Stimulated activated CD4-positive, alpha-beta T cell treated with anti-CD3 and anti-CD28 coated beads, Interleukin-1b, Interleukin-23, amount 100 ng/mL, for 48 hours (primary cell): ENCODE measurements at regions not wholly inside any gene's neighbourhood (a gene's known extent, or its start where the extent isn't known, plus 50 kb on each side); places are given as distances from the start of the nearest gene placed in this dataset.

Experiments
- DNase-seq: peaks from one replicate; pipeline ENCODE4 v3.0.0-alpha.2; 2020

DNA sequence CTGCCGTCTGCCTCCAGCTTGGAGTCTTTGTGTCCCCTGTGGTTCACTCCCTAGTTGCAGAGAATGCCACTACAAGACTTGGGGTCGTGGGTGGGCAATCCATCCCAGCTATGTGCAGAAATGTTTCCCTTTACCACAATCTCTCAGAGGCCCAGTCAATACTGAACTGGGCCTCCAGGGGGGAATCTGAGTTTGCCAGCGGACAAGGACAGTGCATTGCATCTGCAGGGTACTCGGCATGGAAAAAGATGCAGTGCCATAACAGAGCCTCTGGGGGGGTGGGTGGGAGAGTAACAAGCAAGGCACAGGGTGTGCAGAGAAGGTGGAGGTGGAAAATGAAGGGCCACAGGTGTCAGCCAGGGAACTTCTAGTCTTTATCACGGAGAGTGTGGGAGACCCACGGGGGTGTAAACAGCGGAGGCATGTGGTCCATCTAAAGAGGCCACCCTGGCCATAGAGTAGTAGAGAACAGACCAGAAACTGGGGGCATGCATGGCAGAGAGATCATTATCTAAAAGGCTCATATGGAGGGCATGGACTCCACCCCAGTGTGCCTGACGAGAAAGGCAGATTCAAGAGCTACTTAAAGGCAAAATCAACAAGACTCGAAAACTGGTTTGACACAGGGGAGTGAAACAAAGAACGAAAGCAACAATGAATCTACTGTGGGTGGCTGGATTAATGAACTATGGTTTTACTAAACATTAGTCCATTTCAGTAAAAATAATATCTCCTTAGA lies 182.4 kb downstream of the ANXA2 start:
- DNase-seq: no peak

DNA sequence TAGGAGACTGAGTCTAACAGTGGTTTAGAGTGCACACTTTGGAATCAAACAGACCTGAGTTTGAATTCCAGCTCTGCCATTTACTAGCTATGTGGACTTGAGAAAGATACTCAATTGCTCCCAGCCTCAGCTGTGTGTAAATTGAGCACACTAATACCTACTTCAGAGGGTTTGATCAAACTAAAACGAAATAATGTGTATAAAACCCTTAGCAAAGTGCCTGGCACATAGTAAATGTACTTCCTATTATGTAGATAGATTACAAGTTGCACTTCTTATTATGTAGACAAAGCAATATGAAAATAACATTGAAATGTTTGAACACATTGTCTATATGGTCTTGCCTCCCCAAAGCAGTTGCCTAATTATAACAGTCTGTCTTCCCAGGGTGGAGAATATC lies 180.6 kb downstream of the ANXA2 start:
- no peak for DNase-seq

DNA sequence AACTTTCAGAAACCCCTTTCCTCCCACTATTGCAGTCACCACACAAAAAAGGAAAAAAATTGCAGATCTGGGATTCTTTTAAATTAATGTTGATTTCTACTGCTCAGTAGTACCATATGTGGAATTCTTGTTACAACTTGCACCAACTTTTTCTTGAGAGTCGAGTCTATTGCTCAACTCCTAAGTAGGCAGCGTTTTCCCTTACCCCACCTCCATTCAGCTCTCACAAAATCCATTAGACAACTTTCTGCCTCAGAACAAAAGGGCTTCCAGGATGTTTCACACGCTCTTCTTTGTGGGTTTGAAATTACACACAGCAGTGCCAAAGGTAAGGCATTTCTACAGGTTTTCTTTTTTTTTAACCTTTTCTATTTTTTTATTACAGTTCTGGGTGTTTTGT lies 179.5 kb downstream of the ANXA2 start:
- no peak for DNase-seq

DNA sequence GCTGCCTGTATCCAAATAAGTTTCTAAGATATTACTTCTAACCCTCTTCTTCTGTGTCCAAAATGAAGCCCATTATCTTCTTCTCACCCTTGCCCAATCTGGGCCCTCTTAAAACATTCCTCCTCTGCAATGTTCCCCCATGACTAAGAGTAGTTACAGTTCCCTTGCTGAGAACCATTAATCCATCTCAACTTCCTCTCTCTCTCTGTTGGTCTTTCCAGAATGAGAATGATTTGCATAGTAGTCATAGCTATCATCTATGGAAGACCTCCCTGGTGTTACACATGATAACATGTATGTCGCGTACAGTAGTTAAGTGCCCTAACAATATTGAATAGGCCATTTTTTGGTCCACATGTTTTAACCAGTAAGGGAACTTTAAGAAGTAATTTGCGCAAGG lies 177.9 kb downstream of the ANXA2 start:
- DNase-seq: no peak

DNA sequence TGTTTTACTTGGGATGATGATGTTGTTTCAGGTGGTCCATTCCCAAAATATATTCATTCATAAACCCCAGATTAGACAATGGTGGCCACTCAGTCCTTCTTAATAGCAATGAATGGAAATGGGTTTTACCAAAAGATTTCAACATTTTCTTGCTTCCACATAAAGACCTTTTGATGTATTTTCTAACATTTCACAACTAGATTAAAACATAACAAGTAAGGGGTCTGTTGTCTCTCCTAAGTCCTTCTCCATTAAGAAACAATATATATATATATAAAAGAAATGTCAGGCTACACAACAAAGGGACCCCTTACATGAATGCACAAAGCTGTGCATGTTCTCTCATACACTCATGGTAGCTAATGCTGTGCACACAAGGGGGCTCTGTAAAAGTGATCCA lies 176.4 kb downstream of the ANXA2 start:
- no peak for DNase-seq

DNA sequence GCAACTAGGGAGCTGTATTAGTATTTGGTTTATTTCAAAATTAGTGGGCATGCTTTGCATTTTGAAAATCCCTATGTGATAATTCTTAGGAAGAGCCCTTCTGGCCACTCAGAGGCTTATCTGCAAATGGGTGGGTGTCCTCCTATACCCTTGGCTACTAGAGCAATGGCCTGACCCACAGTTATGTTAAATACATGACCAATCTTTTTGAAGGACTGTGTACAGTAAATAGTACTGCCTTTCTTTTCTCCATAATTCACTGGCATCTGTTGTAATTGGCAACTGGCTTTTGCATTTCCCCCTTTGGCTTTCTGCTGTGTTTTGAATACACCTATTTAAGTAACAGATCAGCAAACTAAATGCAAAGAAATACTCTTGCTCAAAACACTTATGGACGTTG lies 175.4 kb downstream of the ANXA2 start:
- no peak for DNase-seq

DNA sequence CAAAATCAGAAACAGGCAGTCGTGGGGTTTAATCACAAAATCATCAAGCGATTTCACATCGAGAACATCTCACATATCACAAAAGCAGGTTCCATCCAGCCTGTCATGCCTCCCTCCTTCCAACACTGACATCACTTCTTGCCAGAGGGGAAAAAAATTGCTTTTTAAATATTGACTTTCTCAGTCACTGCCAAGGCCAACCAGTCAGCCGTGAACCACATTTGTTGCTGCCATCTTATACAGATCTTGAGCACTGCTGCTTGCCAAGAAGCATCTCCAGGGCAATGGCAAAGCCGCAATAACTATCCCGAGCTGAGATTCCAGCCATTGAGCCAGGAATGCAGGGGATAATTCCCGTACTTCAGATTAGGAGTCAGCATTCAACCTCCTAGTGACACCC lies 174.6 kb downstream of the ANXA2 start:
- DNase-seq: no peak

DNA sequence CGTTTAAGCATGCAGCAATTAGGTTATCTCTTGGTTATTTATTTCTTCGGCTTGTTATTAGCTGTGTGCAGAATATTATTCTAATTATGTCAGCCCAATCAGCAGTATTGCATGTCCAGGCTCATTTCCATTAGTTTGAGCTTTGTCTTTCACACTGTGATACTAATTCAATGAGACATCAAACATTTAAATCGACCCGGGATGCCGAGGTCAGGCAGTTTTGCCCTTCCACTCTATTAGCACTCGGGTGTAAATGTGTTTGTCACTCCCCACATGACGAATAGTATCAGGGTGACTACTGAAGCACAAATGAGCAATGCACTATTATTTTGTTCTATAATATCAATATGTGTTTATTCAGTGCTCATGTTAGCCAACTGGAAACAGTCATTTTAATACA lies 170.9 kb downstream of the ANXA2 start:
- no peak for DNase-seq

DNA sequence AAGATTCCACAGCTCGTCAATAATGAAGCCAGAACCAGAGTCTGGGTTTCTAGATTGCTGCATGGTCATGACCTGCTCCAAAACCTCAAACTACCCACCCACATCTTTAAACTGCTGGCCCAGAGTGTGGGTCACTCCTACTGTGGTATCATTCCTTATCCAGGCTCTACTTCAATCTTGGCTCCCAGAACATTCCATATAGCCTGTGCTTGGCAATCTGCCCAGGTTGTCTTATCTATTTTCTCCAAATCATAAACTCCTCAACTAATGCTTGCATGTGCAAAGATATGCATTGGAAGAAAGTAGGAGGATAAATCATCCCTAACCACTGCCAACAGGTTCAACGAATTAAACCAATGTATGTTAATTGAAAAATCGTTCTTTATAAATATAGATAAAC lies 169.7 kb downstream of the ANXA2 start:
- DNase-seq: no peak

DNA sequence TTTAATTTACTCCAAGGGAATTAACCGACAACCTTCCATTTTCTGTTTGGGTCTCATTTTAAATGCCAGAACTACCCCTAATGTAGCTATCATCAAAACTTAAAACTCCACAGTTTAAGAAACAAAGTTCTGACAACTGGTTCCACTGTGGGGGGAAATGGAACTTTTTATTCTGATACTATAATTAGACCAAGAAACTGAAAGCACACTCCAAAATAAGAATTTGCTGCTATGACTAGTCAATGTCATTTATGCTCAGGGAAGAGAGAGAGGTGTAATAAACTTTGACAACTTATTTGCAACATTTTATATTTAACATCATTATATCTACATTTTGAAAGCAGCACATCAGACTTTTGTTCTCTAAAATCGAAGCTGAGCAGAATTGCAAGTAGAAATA lies 169.2 kb downstream of the ANXA2 start:
- no peak for DNase-seq

DNA sequence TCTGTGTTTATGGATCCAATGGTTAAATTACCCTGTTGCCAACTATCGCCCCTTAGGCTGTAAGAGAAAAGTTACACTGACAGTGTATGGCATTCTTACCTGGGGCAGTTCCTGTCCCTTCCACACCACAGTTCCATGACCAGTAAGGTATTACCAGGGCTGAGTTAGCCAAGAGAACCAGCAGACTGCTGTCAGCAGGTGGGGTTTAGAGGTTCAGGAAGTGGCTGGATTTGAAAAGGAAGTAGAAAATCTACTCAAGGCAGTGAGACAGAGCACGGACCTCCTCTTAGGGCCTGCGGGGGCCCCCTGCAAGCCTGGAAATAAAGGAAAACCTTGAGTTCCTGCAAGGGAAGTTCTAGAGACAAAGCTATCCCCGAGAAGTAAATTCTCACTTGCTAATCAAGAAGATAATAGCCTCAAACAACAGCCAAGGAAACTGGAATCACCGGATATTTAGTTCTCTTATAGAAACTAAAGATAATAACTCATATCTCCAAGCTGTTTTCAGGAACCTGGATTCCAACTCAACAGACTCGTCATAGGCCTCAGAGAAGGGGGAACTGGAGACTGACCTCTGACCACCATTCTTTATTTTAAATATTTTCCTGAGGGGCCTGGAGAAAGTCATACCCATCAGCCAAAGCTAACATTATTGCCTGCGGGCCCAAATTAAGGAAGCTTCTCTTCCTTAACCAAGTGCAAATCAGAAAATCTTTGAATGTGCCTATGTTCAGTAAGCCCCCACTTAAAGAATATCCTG lies 161.7 kb downstream of the ANXA2 start:
- DNase-seq: no peak

DNA sequence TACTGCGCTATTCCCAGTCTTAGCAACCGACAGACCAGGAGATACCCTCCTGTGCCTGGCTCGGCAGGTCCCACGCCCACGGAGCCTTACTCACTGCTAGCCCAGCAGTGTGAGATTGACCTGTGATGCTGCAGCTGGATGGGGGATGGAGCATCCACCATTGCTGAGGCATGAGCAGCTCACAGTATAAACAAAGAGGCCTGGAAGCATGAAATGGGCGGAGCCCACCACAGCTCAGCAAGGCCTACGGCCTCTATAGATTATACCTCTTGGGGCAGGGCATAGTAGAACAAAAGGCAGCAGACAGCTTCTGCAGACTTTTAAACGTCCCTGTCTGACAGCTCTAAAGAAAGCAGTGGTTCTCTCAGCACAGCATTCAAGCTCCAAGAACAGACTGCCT lies 160.3 kb downstream of the ANXA2 start:
- DNase-seq: no peak

DNA sequence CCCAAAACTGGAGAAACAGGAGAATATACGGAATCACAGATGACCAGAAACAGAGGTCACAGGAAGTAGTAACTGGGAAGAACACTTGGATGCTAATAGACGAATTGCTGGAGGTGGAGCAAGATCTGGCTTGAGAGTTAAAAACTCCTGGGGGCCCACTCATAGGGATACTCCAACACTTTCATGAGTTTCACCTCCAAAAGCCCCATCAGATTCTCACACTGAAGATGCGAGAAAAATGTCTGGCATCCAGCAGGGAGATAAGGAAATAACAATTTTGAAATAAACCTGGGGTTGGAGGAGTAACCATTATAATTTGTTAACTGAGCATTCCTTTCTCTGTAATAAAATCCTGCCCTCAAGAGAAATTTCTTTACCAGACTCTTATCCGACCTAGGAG lies 154.0 kb downstream of the ANXA2 start:
- DNase-seq: no peak

DNA sequence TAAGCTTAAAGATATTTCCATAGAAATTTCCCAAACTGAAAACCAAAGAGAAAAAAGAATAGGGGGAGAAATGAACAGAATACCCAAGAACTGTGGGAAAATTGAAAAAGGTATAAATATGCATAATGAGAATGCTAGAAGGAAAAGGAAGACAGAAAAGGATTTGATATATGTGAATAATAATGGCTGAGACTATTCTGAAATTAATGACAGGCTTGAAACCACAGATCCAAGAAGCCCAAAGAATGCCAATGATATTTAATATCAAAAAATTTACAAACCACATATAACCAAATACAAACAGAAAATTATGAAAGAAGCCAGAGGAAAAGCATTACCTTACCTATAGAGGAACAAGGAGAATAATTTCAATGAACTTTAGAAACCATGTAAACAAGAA lies 153.0 kb downstream of the ANXA2 start:
- DNase-seq: no peak

DNA sequence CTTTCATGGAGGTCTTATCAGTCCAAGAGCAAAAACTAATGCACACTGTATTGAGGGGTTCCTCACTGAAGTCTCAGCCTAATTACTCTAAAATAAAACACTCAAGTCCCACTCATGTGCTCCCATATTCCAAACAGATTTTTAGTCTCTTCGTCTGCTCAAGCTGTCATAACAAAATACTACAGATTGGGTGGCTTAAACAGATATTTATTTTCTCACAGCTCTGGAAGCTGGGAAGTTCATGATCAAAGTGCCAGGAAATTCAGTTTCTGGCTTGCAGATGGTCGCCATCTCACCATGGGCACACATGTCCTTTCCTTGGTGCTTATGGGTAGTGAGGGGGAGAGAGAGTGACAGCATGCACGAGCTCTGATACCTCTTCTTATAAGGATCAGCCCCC lies 147.5 kb downstream of the ANXA2 start:
- no peak for DNase-seq

DNA sequence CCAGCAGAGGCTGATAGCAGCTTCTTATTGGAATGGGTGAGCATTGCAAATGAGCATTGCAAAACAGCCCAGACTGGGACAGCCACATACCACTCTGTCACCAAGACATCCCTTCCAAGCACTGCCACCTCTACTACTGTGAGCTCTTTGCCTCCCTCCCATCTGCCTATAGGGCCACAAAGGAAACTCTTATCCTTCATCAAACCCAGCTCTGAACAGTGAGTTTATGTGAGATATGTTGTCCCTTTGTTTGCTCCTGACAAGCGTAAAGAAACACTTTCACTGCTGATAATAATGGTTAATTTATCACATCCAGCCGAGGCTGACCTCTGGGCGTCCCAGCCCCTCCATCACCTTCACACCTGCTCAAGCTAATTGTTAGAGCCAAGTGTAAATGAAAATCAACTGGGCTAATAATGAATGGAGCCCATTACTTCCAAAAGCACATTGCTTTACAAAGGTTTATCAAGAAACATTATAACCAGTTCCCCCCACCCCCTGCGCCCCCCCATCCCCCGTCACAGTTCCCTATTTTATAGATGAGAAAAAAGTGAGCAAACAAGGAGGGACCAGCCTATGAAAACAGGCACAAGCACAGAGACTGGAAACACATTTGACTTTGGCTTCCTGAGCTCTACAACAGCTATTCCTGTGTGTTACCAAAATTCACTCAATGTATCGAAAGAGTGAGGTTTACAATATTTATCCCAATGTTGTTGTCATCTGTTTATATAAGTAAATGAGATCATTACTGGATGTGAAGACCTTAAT lies 146.3 kb downstream of the ANXA2 start:
- DNase-seq: no peak

DNA sequence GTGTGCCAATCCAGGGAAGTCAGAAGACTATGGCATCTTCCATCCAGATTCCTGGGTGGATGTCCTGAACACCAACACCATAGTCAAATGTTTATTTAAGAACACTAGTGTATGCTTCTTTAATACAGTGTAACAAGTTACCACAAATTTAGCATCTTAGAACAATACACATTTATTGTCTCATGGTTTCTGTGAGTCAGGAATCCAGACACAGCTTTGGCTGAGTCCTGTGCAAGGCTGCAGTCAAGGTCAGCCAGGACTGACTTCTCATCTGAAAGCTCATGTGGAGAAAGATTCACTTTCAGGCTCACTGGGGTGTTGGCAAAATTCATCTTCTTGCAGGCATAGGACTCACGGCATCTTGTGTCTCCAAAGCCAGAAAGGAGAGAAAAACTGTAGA lies 143.4 kb downstream of the ANXA2 start:
- no peak for DNase-seq

DNA sequence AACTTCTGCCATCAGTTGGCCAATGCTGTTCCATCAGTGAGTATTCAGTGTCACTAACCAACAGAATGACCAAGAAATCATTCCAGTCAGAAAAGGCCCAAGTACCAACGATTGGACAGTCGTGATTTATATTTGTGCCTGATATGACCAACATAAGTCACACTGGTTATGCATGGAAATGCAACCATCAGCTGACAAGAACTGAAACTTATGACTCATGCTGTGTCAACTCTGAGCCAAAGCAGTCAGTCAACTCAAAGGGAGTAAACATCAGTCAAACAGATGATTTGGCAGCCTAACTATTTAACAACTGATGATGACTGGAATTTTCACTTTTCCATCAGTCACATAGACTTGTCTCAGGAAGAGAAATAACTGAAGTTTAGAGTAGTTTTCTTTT lies 142.4 kb downstream of the ANXA2 start:
- peak; percentile 48 for DNase-seq

DNA sequence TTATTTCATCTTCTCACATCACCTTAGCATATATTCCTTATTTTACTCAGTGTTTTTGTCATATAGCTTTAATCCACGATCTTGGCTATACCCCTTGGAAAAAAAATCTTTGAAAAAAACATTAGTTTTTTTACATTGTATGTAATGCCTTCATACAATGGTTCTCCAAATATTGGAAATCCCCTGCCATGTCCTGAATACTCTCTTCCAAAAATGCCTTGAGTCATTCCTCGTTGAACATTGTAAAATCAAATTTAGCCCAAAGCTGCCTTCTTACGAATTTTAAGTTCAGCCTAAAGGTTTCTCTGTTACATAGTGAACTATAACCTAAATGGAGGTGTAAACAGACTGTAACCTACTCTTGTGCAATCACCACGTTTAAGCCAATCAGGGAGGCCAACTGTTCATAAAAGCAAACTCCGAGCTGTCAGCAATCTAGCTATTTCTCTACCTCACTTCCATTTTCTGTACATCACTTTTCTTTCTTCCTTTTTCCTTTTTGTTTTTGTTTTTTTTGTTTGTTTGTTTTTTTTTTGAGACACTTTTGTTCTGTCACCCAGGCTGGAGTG lies 140.1 kb downstream of the ANXA2 start:
- no peak for DNase-seq

DNA sequence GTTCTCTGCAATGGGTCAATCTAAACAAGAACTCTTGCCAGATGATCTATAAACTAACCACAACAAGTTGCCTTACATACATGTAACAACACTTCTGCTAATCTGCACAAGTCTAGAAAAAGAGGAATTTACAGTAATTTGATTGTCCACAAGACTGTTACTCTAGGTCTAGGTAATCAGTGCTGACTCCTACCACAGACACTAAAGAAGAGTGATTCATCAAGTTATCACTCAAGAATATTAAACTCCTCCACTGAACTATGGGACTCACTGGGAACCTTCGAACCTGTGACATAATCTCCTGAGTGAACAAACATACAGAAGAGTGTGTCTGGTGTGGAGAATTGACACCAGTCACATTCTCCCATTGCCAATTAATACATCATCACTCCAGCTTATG lies 138.3 kb downstream of the ANXA2 start:
- no peak for DNase-seq

DNA sequence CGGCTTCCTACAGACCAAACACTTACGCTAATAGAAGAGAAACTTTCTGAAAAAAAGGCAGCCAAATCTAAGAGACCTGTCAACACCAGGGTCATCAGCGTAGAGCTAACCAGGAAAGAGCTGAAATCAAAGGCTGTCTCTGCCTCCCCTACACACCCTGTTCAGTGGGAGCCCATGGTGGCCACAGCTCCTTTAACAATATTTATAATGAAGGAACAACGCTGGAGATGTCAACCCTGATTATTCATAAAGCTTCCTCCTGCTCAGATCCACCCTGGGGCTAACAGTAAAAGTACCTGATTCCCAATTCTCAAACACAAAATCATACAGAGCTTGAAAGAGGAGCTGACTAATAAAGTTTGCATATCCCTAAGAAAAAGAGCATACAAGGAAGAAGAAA lies 133.7 kb downstream of the ANXA2 start:
- DNase-seq: no peak

DNA sequence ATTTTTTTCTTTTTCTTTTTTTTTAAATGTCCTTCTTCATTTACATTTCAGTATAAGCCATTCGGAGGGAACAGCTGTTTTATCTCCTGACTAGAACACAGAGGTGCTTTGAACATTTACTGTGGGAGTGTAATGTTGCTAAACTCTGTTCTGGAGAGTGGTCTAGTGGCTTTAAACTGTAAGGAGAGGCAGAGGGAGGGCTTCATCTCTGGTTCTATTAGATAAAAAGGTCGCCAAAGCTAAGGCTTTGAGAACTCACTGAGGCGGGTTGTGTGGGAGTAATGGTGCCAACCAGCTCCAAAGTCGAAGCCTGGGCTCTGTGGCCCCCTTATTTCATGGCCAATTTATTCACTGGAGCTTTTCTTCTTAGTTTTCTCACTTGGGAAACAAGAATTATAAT lies 133.2 kb downstream of the ANXA2 start:
- no peak for DNase-seq

DNA sequence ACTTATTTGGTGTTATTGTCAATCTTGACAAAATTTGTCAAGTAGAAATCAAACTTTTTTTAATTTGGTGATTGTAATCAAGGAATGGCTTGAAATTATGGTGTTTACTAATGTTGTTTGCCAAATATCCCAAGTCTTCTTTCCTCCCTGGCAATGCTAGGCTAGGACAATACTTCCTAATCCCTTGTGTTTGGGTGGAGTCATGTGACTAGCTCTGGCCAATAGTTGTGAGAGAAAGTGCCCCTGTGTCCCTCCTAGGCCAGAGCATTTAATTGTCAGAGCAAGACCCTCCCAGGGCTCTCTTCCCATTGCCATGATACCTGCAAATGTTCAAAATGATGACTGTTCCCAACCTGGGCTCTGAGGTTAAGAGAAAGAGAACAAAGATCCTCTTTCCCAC lies 132.7 kb downstream of the ANXA2 start:
- DNase-seq: no peak

DNA sequence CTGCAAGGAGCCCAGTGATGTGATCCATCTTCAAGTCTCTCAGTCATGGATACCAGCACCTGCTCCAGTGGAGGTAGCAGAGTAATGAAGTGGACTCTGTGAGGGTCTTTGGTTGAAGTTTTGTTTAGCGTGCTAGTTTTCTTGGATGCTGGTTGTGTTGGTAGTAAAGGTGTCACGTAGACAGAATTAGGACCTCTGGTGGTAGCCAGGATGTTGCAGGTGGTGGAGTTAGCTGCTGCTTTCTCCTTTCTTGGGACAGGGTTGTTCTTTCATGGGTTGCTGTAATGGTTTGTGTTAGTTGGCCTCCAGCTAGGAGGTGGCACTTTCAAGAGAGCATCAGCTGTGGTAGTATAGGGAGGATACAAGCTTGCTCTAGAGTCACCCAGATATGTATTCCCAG lies 125.2 kb downstream of the ANXA2 start:
- DNase-seq: no peak
